AG04449 (cell line): ENCODE measurements at regions not wholly inside any gene's neighbourhood (a gene's known extent, or its start where the extent isn't known, plus 50 kb on each side); places are given as distances from the start of the nearest gene placed in this dataset.
"Not testable (repeated sequence)": the region's sequence is repeated elsewhere in the genome, so short reads cannot be mapped to it uniquely, and the experiment has no call there.

Experiments used
- CTCF ChIA-PET: fragments of 350-600 bp; formaldehyde crosslinking; extraction: SDS; loops from one replicate; lab custom pipeline; 2021; ENCODE audit warnings: antibody characterized with exemption; lab: Yijun Ruan, JAX
- POLR2A ChIA-PET: fragments of 400-600, 350-600 bp; formaldehyde crosslinking; extraction: SDS; loops from one replicate; lab custom pipeline; 2020; ENCODE audit warnings: antibody characterized with exemption, inconsistent platforms; lab: Yijun Ruan, JAX
- DNase-seq: peaks from one replicate; pipeline ENCODE4 v3.0.0-alpha.2; 2010; ENCODE audit warnings: low read depth, low spot score
- H3K4me3 ChIP-seq: 2 replicates; pipeline ENCODE4 v1.5.1; 2011; ENCODE audit warnings: low read depth, mild to moderate bottlenecking, control low read depth, low read length
- CTCF ChIP-seq: IDR thresholded peaks from one replicate; pipeline ENCODE4 v1.5.1; 2011; ENCODE audit warnings: mild to moderate bottlenecking, moderate library complexity, low read length, control low read depth, inconsistent platforms; ENCODE audit not compliant: insufficient read depth; ENCODE audit errors: missing control alignments

- no peak overlapping the region for H3K4me3 ChIP-seq
- DNase-seq = no peak
- POLR2A ChIA-PET = no interaction called here
- CTCF ChIA-PET = no interaction called here
- TF ChIP-seq CTCF = no peak
Measured at GRCh38 chr5:176754376-176754973, 55.9 kb upstream of the UNC5A start.

GRCh38 chr5:176755593-176755992, 54.8 kb upstream of the UNC5A start:
- DNase-seq, CTCF ChIA-PET, POLR2A ChIA-PET, H3K4me3 ChIP-seq: not testable (repeated sequence)

- POLR2A ChIA-PET, CTCF ChIA-PET, H3K4me3 ChIP-seq, DNase-seq: not testable (repeated sequence)
Measured at GRCh38 chr5:176757569-176757968, 52.8 kb upstream of the UNC5A start.
